Loucy (cell line): ENCODE measurements at regions not wholly inside any gene's neighbourhood (a gene's known extent, or its start where the extent isn't known, plus 50 kb on each side); places are given as distances from the start of the nearest gene placed in this dataset.

Experiments used
- H2AFZ ChIP-seq: fragments of 200-600 bp; sonication (generic); 2 replicates; pipeline ENCODE4 v1.6.0; 2016; ENCODE audit warnings: antibody characterized with exemption, mild to moderate bottlenecking, low read length, moderate library complexity
- H3F3A ChIP-seq: fragments of 200-600 bp; 2 replicates; pipeline ENCODE4 v1.6.0; 2016; ENCODE audit warnings: antibody characterized with exemption, low read depth, mild to moderate bottlenecking
- H3K27me3 ChIP-seq: fragments of 200-600 bp; sonication (generic); 2 replicates; pipeline ENCODE4 v1.6.1; 2014; ENCODE audit warnings: low read length, mild to moderate bottlenecking; ENCODE audit not compliant: insufficient read depth, poor library complexity, severe bottlenecking
- H3K36me3 ChIP-seq: fragments of 200-600 bp; sonication (generic); 2 replicates; pipeline ENCODE4 v1.6.1; 2016; ENCODE audit warnings: low read length; ENCODE audit not compliant: insufficient read depth
- H3K4me1 ChIP-seq: fragments of 200-600 bp; sonication (generic); 2 replicates; pipeline ENCODE4 v1.5.1; 2014; ENCODE audit warnings: low read length, mild to moderate bottlenecking; ENCODE audit not compliant: insufficient read depth, poor library complexity, severe bottlenecking
- H3K4me2 ChIP-seq: fragments of 200-600 bp; sonication (generic); 2 replicates; pipeline ENCODE4 v1.6.0; 2014; ENCODE audit warnings: antibody characterized with exemption, low read length, low read depth, mild to moderate bottlenecking; ENCODE audit not compliant: poor library complexity, severe bottlenecking
- H3K4me3 ChIP-seq: fragments of 200-600 bp; sonication (generic); 2 replicates; pipeline ENCODE4 v1.5.1; 2014; ENCODE audit warnings: low read length, mild to moderate bottlenecking, mixed read lengths; ENCODE audit not compliant: poor library complexity, severe bottlenecking
- H3K79me2 ChIP-seq: fragments of 200-600 bp; sonication (generic); 2 replicates; pipeline ENCODE4 v1.6.1; 2014; ENCODE audit warnings: low read length; ENCODE audit not compliant: insufficient read depth
- H3K9ac ChIP-seq: fragments of 200-600 bp; sonication (generic); 2 replicates; pipeline ENCODE4 v1.6.0; 2014; ENCODE audit warnings: mild to moderate bottlenecking, low read depth, low read length, moderate library complexity; ENCODE audit not compliant: poor library complexity, severe bottlenecking
- H3K9me2 ChIP-seq: fragments of 200-600 bp; sonication (generic); replicated peaks from 2 replicates; pipeline ENCODE4 v1.6.1; 2016; ENCODE audit warnings: low read depth, low read length, mixed read lengths
- H3K9me3 ChIP-seq: fragments of 200-600 bp; sonication (generic); 2 replicates; pipeline ENCODE4 v1.6.1; 2014; ENCODE audit warnings: mild to moderate bottlenecking, antibody characterized with exemption, low read length, low read depth; ENCODE audit not compliant: insufficient read depth
- H4K20me1 ChIP-seq: fragments of 200-600 bp; sonication (generic); 2 replicates; pipeline ENCODE4 v1.6.0; 2014; ENCODE audit warnings: antibody characterized with exemption, low read length, mild to moderate bottlenecking; ENCODE audit not compliant: insufficient read depth, poor library complexity, severe bottlenecking
- CTCF ChIP-seq: fragments of 200-600 bp; sonication (generic); conservative IDR thresholded peaks from 2 replicates; pipeline ENCODE4 v1.5.1; 2014; ENCODE audit warnings: mild to moderate bottlenecking, antibody characterized with exemption, low read length
- EZH2phosphoT487 ChIP-seq: fragments of 200-600 bp; IDR thresholded peaks from 2 replicates; pipeline ENCODE4 v1.6.1; 2018; ENCODE audit warnings: antibody characterized with exemption, mild to moderate bottlenecking, moderate library complexity, borderline replicate concordance

- Histone ChIP-seq H3K27me3 (no peaks in the 10 kb centered on the region), H4K20me1 (no peaks in the 10 kb centered on the region), H3K36me3 (no peaks in the 10 kb centered on the region), H3K4me1 (no peaks in the 10 kb centered on the region), H3K9me3 (no peaks in the 10 kb centered on the region), H3F3A (no peaks in the 10 kb centered on the region), H3K4me3 (no peak overlapping the region), H3K4me2 (no peak overlapping the region), H3K9me2 (no peaks in the 10 kb centered on the region), H3K9ac (no peak overlapping the region), H2AFZ (no peak overlapping the region), H3K79me2 (no peaks in the 10 kb centered on the region)
- TF ChIP-seq CTCF (no peak), EZH2phosphoT487 (no peak)
Observed at GRCh38 chr12:65755596-65755978, 68.7 kb upstream of the HMGA2 start.

- Histone ChIP-seq H3K9me3 (no peaks in the 10 kb centered on the region), H3F3A (no peaks in the 10 kb centered on the region), H2AFZ (no peak overlapping the region), H3K9ac (no peak overlapping the region), H3K27me3 (no peaks in the 10 kb centered on the region), H3K79me2 (no peaks in the 10 kb centered on the region), H3K36me3 (no peaks in the 10 kb centered on the region), H3K4me1 (no peaks in the 10 kb centered on the region), H3K4me3 (no peak overlapping the region), H3K9me2 (no peaks in the 10 kb centered on the region), H3K4me2 (no peak overlapping the region), H4K20me1 (no peaks in the 10 kb centered on the region)
- TF ChIP-seq EZH2phosphoT487, result no peak
- TF ChIP-seq CTCF, result no peak
Observed at GRCh38 chr12:65756267-65756666, 68.0 kb upstream of the HMGA2 start.

- H3K27me3 ChIP-seq, result no peaks in the 10 kb centered on the region
Observed at GRCh38 chr12:65756956-65757511, 67.2 kb upstream of the HMGA2 start.

More at GRCh38 chr12:65756956-65757511, 67.2 kb upstream of the HMGA2 start:
- H3K9ac ChIP-seq, result no peak overlapping the region
- no peaks in the 10 kb centered on the region for H4K20me1 ChIP-seq
- no peaks in the 10 kb centered on the region for H3K9me3 ChIP-seq
- H3K36me3 ChIP-seq, result no peaks in the 10 kb centered on the region
- no peak overlapping the region for H3K4me2 ChIP-seq
- TF ChIP-seq CTCF, result no peak
- no peak for TF ChIP-seq EZH2phosphoT487
- H3K9me2 ChIP-seq, result no peaks in the 10 kb centered on the region
- H3K4me1 ChIP-seq, result no peaks in the 10 kb centered on the region
- no peaks in the 10 kb centered on the region for H3K79me2 ChIP-seq
- H2AFZ ChIP-seq, result no peak overlapping the region
- no peak overlapping the region for H3K4me3 ChIP-seq
- no peaks in the 10 kb centered on the region for H3F3A ChIP-seq
